Mesendoderm (in vitro differentiated cells): ENCODE measurements at regions not wholly inside any gene's neighbourhood (a gene's known extent, or its start where the extent isn't known, plus 50 kb on each side); places are given as distances from the start of the nearest gene placed in this dataset.

Experiments
- DNase-seq: peaks from one replicate; pipeline ENCODE4 v3.0.0; 2013
- H2AK5ac ChIP-seq: 2 replicates; pipeline ENCODE4 v1.6.1; 2013; ENCODE audit warnings: low read length, inconsistent platforms
- H2BK120ac ChIP-seq: 2 replicates; pipeline ENCODE4 v1.6.1; 2013; ENCODE audit warnings: low read depth, mild to moderate bottlenecking, low read length, moderate library complexity, mixed read lengths
- H2BK15ac ChIP-seq: replicated peaks from 2 replicates; pipeline ENCODE4 v1.6.1; 2013; ENCODE audit warnings: low read depth, mild to moderate bottlenecking, moderate library complexity
- H2BK5ac ChIP-seq: 2 replicates; pipeline ENCODE4 v1.6.1; 2013; ENCODE audit warnings: low read length, inconsistent platforms
- H3K18ac ChIP-seq: 2 replicates; pipeline ENCODE4 v1.6.1; 2013; ENCODE audit warnings: mild to moderate bottlenecking, low read length, mixed read lengths
- H3K23ac ChIP-seq: one replicate; pipeline ENCODE4 v1.6.1; 2013; ENCODE audit warnings: low read length
- H3K27ac ChIP-seq: 2 replicates; pipeline ENCODE4 v1.5.1; 2013; ENCODE audit warnings: low read depth, mild to moderate bottlenecking, inconsistent platforms, low read length, moderate library complexity
- H3K27me3 ChIP-seq: 2 replicates; pipeline ENCODE4 v1.6.1; 2013; ENCODE audit warnings: low read length, control low read depth, mild to moderate bottlenecking, inconsistent platforms; ENCODE audit not compliant: insufficient read depth, poor library complexity
- H3K36me3 ChIP-seq: 2 replicates; pipeline ENCODE4 v1.6.1; 2013; ENCODE audit warnings: low read length, inconsistent platforms; ENCODE audit not compliant: control insufficient read depth, insufficient read depth
- H3K4ac ChIP-seq: one replicate; pipeline ENCODE4 v1.6.1; 2013; ENCODE audit warnings: low read depth, mild to moderate bottlenecking, low read length, moderate library complexity
- H3K4me1 ChIP-seq: 2 replicates; pipeline ENCODE4 v1.6.1; 2013; ENCODE audit warnings: low read depth, low read length, inconsistent platforms; ENCODE audit not compliant: control insufficient read depth
- H3K4me2 ChIP-seq: 2 replicates; pipeline ENCODE4 v1.6.1; 2013; ENCODE audit warnings: low read length
- H3K4me3 ChIP-seq: 2 replicates; pipeline ENCODE4 v1.5.1; 2013; ENCODE audit warnings: mild to moderate bottlenecking, low read length
- H3K56ac ChIP-seq: one replicate; pipeline ENCODE4 v1.6.1; 2013; ENCODE audit warnings: low read length
- H3K79me1 ChIP-seq: 2 replicates; pipeline ENCODE4 v1.6.1; 2013; ENCODE audit warnings: low read length, inconsistent platforms
- H3K79me2 ChIP-seq: 2 replicates; pipeline ENCODE4 v1.6.1; 2013; ENCODE audit warnings: mild to moderate bottlenecking, low read length; ENCODE audit not compliant: control insufficient read depth, insufficient read depth
- H3K9ac ChIP-seq: 2 replicates; pipeline ENCODE4 v1.6.1; 2013; ENCODE audit warnings: low read length, inconsistent platforms
- H4K5ac ChIP-seq: one replicate; pipeline ENCODE4 v1.6.1; 2013; ENCODE audit warnings: low read length
- H4K8ac ChIP-seq: one replicate; pipeline ENCODE4 v1.6.1; 2013; ENCODE audit warnings: low read depth, mild to moderate bottlenecking, control low read depth, low read length, moderate library complexity
- WGBS: extraction: QIAGEN DNeasy Blood & Tissue Kit; methylation state at CpG from one replicate; pipeline ENCODE4 v1.1.7; 2013; ENCODE audit warnings: low lambda C conversion rate, missing lambda C conversion rate; ENCODE audit not compliant: insufficient coverage; ENCODE audit errors: extremely low coverage; 5-methylcytosine and 5-hydroxymethylcytosine counted together

- H3K4me2 ChIP-seq: no peak overlapping the region
- H3K79me2 ChIP-seq: no peaks in the 10 kb centered on the region
- H2AK5ac ChIP-seq: no peak overlapping the region
- H3K79me1 ChIP-seq: no peaks in the 10 kb centered on the region
- H3K27me3 ChIP-seq: no peaks in the 10 kb centered on the region
- no peak overlapping the region for H3K4ac ChIP-seq
- peak; percentile 80 for DNase-seq
- no peak overlapping the region for H3K23ac ChIP-seq
- no peak overlapping the region for H3K56ac ChIP-seq
- H3K18ac ChIP-seq: no peak overlapping the region
- no peak overlapping the region for H4K8ac ChIP-seq
- no peak overlapping the region for H3K9ac ChIP-seq
- no CpG with 5 or more reads among the region's 3 CpGs for WGBS
- no peak overlapping the region for H2BK120ac ChIP-seq
- peaks cover 2% of the 10 kb centered on the region for H3K4me1 ChIP-seq
- no peak overlapping the region for H2BK15ac ChIP-seq
- no peak overlapping the region for H3K27ac ChIP-seq
- no peak overlapping the region for H3K4me3 ChIP-seq
- H3K36me3 ChIP-seq: no peaks in the 10 kb centered on the region
- H4K5ac ChIP-seq: no peak overlapping the region
- no peak overlapping the region for H2BK5ac ChIP-seq
These were observed 150.9 kb downstream of the MAFB start for GRCh38 chr20:40538131-40538530.

DNA sequence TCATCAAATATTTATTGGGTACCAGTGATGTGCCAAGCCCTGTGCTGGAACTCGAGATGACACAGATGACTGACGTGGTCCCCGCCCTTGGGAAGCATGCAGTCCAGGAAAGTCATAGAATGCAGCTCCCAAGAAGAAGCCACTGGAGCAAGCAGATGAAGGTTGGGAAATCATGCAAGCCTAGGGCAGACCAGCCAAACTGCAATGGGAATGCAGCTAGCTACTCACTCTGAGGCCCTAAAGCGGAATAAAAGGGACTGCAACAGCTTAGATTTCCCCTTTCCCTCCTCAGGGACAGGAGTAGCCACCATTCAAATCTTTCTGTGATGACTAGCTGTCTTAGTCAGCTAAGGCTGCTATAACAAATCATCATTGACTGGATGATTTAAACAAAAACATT is 152.2 kb downstream of the MAFB start:
- H3K23ac ChIP-seq: no peak overlapping the region
- no peak overlapping the region for H2AK5ac ChIP-seq
- WGBS: no CpG with 5 or more reads among the region's 4 CpGs
- no peak overlapping the region for H4K5ac ChIP-seq
- H3K79me2 ChIP-seq: no peaks in the 10 kb centered on the region
- H3K79me1 ChIP-seq: no peaks in the 10 kb centered on the region
- H3K36me3 ChIP-seq: no peaks in the 10 kb centered on the region
- no peak overlapping the region for H3K4ac ChIP-seq
- H3K27me3 ChIP-seq: no peaks in the 10 kb centered on the region
- no peak overlapping the region for H3K18ac ChIP-seq
- H3K4me3 ChIP-seq: no peak overlapping the region
- H2BK15ac ChIP-seq: no peak overlapping the region
- H2BK120ac ChIP-seq: no peak overlapping the region
- H4K8ac ChIP-seq: no peak overlapping the region
- peaks cover 2% of the 10 kb centered on the region for H3K4me1 ChIP-seq
- H2BK5ac ChIP-seq: no peak overlapping the region
- H3K56ac ChIP-seq: no peak overlapping the region
- no peak overlapping the region for H3K4me2 ChIP-seq
- no peak overlapping the region for H3K27ac ChIP-seq
- no peak overlapping the region for H3K9ac ChIP-seq
- no peak for DNase-seq

DNA sequence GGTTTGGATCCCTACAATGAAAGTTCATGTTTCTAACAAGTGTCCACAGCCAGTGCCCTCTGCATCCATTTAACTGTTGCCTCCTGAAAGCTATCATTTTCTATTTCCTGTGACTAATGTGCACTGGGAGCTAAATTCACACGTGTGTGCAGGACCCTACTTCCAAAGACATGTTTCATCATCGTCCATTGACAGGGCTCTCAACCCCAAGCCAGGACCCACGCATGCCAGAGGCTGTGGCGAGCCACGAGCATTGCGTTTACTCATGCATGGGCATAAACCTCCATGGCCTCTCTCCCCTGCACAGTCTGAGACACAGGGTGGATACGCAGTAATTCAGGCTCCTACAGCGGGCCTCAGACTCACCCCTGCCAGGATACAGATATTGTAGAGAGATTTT is 153.2 kb downstream of the MAFB start:
- no peak overlapping the region for H2BK15ac ChIP-seq
- H4K8ac ChIP-seq: no peak overlapping the region
- H3K27ac ChIP-seq: no peak overlapping the region

DNA sequence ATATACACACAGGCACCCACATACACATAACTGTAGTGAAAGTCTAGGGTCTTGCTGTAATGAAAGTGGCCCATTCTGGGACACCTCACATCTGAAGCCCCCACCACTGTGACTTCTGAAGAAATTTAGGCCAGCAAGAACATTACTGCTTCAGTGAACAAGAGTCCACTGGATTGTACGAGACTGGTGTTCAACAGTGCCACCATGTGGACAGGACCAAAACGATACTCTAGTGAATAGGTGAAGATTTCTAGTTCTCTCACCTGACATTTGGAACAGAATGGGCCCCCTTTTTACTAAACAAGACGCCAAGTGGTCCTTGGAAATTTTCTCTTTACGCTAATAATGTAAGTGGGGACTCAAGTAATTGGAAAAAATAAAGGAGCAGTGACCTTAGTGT is 156.9 kb downstream of the MAFB start:
- H2BK5ac ChIP-seq: no peak overlapping the region
- H3K56ac ChIP-seq: no peak overlapping the region
- peak; percentile 64 for DNase-seq
- no peak overlapping the region for H2BK15ac ChIP-seq
- H2BK120ac ChIP-seq: no peak overlapping the region
- no peak overlapping the region for H3K23ac ChIP-seq
- H2AK5ac ChIP-seq: no peak overlapping the region
- H3K27ac ChIP-seq: no peak overlapping the region
- no peak overlapping the region for H3K4ac ChIP-seq
- no peaks in the 10 kb centered on the region for H3K36me3 ChIP-seq
- no peaks in the 10 kb centered on the region for H3K79me1 ChIP-seq
- no peak overlapping the region for H4K5ac ChIP-seq
- no peak overlapping the region for H3K4me2 ChIP-seq
- H3K4me3 ChIP-seq: no peak overlapping the region
- no peaks in the 10 kb centered on the region for H3K4me1 ChIP-seq
- H3K9ac ChIP-seq: no peak overlapping the region
- H3K79me2 ChIP-seq: no peaks in the 10 kb centered on the region
- H3K27me3 ChIP-seq: no peaks in the 10 kb centered on the region
- no CpG with 5 or more reads among the region's 4 CpGs for WGBS
- H4K8ac ChIP-seq: no peak overlapping the region
- no peak overlapping the region for H3K18ac ChIP-seq

More for the DNA sequence above, 153.2 kb downstream of the MAFB start:
- H3K23ac ChIP-seq: no peak overlapping the region
- no peaks in the 10 kb centered on the region for H3K36me3 ChIP-seq
- H3K4me1 ChIP-seq: peaks cover 2% of the 10 kb centered on the region
- no peak overlapping the region for H2BK120ac ChIP-seq
- no peak overlapping the region for H3K9ac ChIP-seq
- H3K18ac ChIP-seq: no peak overlapping the region
- no peak overlapping the region for H2AK5ac ChIP-seq
- H3K56ac ChIP-seq: no peak overlapping the region
- no peak overlapping the region for H2BK5ac ChIP-seq
- H3K4me2 ChIP-seq: no peak overlapping the region
- no CpG with 5 or more reads among the region's 8 CpGs for WGBS
- no peaks in the 10 kb centered on the region for H3K79me1 ChIP-seq
- no peaks in the 10 kb centered on the region for H3K79me2 ChIP-seq
- H4K5ac ChIP-seq: no peak overlapping the region
- no peaks in the 10 kb centered on the region for H3K27me3 ChIP-seq
- H3K4ac ChIP-seq: no peak overlapping the region
- H3K4me3 ChIP-seq: no peak overlapping the region
- no peak for DNase-seq

DNA sequence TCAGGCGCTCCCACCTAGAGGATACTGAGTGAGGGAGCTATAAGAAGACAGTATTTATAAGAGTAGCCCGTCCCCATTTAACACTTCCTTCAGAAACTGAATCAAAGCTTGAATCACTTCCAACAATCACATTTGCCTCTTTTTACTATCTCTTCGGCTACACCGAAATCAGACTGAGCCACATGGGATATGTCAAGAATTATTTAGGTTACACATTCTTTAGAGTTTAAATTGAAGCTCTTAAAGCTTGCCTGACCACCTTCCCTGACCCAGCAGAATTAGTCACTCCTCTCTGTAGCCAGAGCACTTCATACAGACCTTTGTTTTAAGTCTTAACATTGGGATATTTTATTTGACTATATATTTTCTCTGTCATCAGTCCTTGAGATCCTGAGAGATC is 163.7 kb downstream of the MAFB start:
- H3K4me1 ChIP-seq: no peaks in the 10 kb centered on the region
- no peak overlapping the region for H3K56ac ChIP-seq
- H3K23ac ChIP-seq: no peak overlapping the region
- H2AK5ac ChIP-seq: no peak overlapping the region
- no peaks in the 10 kb centered on the region for H3K79me1 ChIP-seq
- H3K27ac ChIP-seq: no peak overlapping the region
- no peak overlapping the region for H3K18ac ChIP-seq
- no peaks in the 10 kb centered on the region for H3K27me3 ChIP-seq
- no peak overlapping the region for H2BK15ac ChIP-seq
- H3K4me2 ChIP-seq: no peak overlapping the region
- no peak overlapping the region for H4K5ac ChIP-seq
- H3K79me2 ChIP-seq: no peaks in the 10 kb centered on the region
- H3K4ac ChIP-seq: no peak overlapping the region
- WGBS: no CpG with 5 or more reads among the region's 4 CpGs
- DNase-seq: no peak
- H4K8ac ChIP-seq: no peak overlapping the region
- no peaks in the 10 kb centered on the region for H3K36me3 ChIP-seq
- no peak overlapping the region for H2BK5ac ChIP-seq
- H3K4me3 ChIP-seq: no peak overlapping the region
- H2BK120ac ChIP-seq: no peak overlapping the region
- H3K9ac ChIP-seq: no peak overlapping the region

GRCh38 chr20:40524071-40524470 is 165.0 kb downstream of the MAFB start:
- H3K4me3 ChIP-seq: no peak overlapping the region
- no peaks in the 10 kb centered on the region for H3K79me1 ChIP-seq
- no peak overlapping the region for H3K4ac ChIP-seq
- H3K23ac ChIP-seq: no peak overlapping the region
- no peak overlapping the region for H2BK120ac ChIP-seq
- no peak overlapping the region for H4K5ac ChIP-seq
- DNase-seq: no peak
- no peak overlapping the region for H4K8ac ChIP-seq
- H3K18ac ChIP-seq: no peak overlapping the region
- no peak overlapping the region for H3K56ac ChIP-seq
- no peak overlapping the region for H2AK5ac ChIP-seq
- no peaks in the 10 kb centered on the region for H3K79me2 ChIP-seq
- no peak overlapping the region for H3K27ac ChIP-seq
- H3K9ac ChIP-seq: no peak overlapping the region
- no peak overlapping the region for H2BK5ac ChIP-seq
- no CpG with 5 or more reads among the region's 2 CpGs for WGBS
- H3K4me2 ChIP-seq: no peak overlapping the region
- no peaks in the 10 kb centered on the region for H3K36me3 ChIP-seq
- no peaks in the 10 kb centered on the region for H3K27me3 ChIP-seq
- H2BK15ac ChIP-seq: no peak overlapping the region
- no peaks in the 10 kb centered on the region for H3K4me1 ChIP-seq
